DMS79 (cell line): ENCODE measurements at regions not wholly inside any gene's neighbourhood (a gene's known extent, or its start where the extent isn't known, plus 50 kb on each side); places are given as distances from the start of the nearest gene placed in this dataset.

Experiments
- DNase-seq: peaks from one replicate; lab custom pipeline; 2025; lab: John Stamatoyannopoulos, UW

DNA sequence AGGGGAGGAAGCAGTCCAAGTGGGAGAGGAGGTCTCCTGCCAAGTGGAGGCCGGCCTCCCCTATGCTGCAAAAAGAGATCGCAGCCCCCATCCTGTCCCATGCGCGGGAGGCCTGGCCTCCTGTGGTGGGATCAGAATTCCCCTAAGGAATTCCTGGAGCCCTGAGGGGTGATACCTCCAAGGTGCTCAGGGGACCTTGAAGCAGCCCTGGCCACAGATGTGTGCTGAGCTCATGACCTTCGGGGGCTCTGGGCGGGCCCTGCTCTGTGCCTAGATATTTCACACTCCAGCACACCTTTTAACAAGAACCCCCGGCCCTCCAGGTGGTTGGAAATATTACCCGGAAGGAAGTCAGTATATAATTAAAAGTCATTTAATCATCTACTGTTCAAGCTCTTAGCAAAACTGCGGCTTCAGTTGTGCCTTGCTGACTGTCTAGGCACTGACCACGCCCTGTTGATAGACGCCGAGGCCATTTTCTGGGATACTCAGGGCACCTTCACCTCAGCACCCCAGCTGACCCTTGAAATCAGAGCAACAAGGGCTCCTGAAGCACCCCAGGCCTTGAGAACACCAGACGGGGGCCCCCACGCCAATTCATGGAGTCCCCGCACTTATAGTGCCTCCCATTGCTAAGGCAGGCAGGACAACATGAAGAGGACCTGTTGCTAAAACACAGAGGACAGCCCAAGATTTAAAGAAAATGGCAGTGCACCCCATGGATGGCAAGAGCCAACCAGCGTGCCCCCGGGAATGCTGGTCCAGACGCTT is 119.1 kb downstream of the NDUFA10 start:
- DNase-seq, result no peak

DNA sequence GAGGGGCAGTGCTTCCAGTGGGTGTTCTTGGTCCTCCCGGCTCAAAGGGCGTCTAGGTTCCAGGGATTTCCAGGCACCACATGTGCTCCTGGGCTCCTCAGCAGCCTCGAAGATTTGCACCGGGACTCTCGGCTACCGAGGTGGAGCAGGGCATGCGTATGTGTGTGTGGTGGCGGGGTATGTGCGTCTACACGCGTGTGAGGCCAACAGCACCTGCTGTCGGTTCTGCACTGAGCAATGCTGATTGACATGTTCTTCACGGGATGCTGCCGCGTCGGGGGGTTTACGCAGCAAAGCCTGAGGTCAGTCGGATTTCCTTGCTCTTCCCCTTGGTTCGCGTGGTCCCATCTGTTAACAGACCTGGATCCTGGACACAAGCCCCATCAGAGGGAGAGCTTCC is 119.8 kb downstream of the NDUFA10 start:
- no peak for DNase-seq

- no peak for DNase-seq
Observed at GRCh38 chr2:239904496-239904895, 120.6 kb downstream of the NDUFA10 start.

DNA sequence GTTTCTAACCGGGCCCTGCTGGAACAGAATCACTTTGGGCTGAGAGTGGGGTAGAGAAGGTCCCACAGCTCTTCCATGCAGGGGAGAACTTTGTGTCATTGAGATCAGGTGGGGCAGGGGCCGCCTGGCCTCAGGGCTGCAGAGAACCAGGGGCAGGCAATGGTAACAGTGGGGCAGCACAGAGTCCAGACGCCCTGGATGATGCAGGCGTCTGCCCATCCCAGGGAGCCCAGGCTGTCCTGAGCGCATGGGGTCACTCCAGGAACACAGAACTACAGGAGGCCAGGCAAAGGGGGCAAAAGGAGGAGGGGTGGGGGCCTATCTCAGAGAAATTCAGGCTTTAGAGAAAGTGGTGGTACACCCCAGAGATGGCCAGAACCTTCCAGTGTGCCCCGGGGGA is 121.3 kb downstream of the NDUFA10 start:
- no peak for DNase-seq

DNA sequence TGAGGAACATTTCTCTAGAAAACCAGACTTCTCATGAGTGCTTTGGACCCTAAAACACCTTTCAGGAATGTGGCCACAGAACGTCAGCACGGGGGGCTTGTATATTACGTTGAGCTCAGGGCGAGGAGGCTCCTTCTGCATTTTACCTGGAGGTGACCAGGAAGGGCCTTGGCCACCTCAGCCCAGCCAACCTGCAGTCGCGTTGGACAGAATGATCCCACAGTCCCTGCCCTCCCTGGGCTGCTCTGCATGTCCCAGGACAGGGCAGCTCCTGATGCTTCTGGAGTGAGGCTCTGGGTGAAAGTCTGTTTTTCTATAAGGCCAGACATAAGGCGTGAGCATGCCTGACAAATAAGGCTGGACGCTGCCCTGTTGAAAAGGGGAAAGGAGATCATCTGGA is 121.9 kb downstream of the NDUFA10 start:
- no peak for DNase-seq

- no peak for DNase-seq
Observed at GRCh38 chr2:239902749-239903201, 122.4 kb downstream of the NDUFA10 start.

DNA sequence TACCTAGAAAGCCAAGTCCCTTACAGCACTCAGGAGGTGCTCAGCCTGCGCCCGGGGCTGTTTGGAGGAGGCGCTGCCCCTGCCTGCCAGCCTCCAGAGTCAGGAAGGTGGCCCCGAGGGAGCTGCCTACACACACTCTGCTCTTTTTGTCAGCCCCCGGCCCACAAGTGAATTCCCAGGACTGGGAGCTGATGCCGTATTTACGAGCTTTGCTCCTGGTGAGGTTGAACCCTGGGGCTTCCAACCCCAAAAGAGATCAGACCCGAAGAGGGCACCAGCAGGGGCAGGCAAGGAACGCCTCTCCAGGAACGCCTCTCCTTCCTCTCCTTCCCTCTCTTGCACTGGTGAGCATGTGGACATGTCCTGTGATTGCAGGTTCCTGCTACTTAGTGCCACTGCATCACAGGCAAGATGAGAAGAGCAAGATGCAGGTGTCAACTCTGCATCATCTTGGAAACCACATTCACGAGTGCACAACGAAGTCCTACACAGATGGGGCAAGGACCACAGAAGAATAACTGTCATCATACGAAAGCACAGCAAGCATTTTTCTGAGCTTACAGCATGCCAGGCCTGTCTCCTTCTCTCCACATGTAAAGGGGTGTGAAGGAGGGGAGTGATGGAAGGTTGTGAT is 126.7 kb downstream of the NDUFA10 start:
- no peak for DNase-seq

- no peak for DNase-seq
Observed at GRCh38 chr2:239897596-239898235, 127.4 kb downstream of the NDUFA10 start.

DNA sequence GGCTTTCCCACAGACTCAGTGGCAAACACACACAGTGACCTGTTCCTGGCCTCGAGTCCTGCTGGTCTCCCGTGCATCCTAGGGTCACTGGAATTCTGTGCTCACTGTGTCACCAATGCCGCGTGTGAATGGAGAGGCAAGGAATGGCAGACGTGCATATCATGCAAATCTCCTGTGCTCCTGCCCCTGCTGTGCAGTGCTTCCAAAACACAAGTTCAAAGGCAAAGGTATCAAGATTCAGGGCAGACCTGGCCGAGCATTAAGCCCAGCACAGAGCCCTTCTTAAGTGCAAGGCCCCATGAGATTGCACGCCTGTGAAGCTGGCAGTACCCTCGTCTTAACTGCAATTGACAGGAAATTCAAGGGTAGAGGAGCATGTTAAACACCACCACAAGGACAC is 129.1 kb downstream of the NDUFA10 start:
- DNase-seq, result no peak

GRCh38 chr2:239895669-239896068 is 129.5 kb downstream of the NDUFA10 start:
- DNase-seq, result no peak

GRCh38 chr2:239895116-239895515 is 130.0 kb downstream of the NDUFA10 start:
- DNase-seq, result no peak

GRCh38 chr2:239894276-239894675 is 130.9 kb downstream of the NDUFA10 start:
- no peak for DNase-seq

DNA sequence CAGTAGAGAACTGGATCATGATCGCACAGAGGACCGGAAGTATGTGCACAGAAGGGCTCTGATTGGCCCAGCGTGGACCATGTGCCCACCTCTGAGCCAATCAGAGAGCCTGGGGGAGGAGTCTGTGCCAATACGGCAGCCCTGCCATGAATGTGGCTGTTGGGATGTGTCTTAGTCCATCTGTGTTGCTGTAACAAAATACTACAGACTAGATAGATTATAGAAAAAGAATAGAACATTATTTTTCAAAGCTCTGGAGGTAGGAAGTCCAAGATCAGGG is 132.0 kb downstream of the NDUFA10 start:
- no peak for DNase-seq

GRCh38 chr2:239892441-239893235 is 132.5 kb downstream of the NDUFA10 start:
- DNase-seq, result no peak

GRCh38 chr2:239891698-239892097 is 133.4 kb downstream of the NDUFA10 start:
- no peak for DNase-seq

DNA sequence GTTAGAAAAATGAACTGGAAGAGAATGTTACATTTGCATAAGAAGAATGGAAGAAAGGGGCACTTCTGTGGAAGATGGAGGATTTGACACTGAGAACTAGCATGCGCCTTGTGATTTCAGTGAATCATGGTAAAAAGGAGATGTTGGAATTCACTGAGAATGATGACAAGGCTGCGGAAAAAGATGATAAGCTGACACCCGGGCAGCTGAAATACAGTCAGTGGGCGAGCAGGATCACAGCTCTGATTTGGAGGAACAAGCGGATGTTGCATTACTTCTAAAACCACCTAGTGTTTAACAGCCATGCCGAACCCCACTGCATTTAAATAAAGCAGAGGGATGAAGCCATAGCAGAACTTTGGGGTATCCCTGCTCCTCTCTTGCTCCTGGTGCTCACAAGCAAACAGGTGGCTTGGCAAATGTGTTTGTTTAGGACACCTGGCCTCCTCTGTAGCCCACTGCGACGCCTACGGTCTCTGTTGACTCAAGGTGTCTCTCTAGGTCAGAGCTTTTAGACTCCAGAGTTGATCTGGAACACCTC is 134.9 kb downstream of the NDUFA10 start:
- no peak for DNase-seq

DNA sequence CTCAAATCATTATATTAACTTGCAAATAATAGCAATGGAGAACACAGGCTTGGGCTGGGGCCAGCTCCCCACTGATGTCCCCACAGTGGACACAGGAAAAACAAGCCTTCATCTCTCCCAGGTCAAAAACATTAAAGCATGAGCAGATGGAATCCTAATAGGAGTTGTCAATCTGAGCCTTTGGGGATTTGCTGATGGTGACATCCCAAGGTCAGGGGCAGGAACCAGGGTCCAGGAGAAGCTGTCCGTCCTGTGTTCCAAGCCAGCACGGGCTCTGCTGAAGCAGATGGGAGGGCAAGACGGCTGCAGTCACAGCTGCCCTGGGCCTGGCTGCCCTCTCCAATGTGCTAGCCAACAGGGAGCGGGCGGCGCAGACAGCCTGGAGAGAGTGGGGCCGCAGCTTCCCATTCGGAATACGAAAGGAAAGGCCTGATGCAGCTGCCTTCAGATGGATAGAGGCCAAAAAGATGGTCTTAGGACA is 135.5 kb downstream of the NDUFA10 start:
- DNase-seq, result no peak

GRCh38 chr2:239887604-239888003 is 137.5 kb downstream of the NDUFA10 start:
- no peak for DNase-seq

DNA sequence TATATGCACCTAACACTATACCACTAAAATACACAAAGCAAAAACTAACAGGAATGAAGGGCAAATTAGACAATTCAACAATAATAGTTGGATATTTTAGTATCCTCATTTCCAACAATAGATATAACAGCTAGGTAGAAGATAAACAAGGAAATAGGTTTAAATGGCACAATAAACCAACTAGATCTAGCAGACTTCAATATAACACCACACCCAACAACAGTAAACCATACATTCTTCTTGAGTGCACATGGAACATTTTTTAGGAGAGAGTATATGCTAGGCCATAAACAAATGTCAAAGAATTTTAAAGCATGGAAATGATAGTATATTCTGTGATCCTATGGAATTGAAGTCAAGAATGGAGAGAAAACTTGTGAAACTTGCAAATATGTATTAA is 138.4 kb downstream of the NDUFA10 start:
- no peak for DNase-seq

GRCh38 chr2:239884875-239885274 is 140.3 kb downstream of the NDUFA10 start:
- DNase-seq, result no peak

DNA sequence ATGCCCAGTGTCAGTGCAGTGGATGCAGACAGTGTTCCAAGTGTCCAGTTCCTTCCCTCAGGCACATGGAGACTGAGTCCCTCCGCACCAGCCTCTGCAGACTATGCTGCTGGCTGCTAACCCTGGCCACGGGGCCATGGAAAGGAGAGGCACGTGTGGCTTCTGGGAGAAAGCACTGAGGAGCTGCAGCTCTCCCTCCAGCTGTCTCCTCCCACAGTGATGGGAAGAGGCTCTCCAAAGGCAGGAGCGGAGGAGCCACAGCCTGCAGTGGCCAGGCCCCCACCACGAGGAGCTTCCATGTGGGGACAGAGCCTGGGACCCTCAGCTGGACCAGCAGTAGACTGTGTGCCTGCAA is 141.1 kb downstream of the NDUFA10 start:
- no peak for DNase-seq

GRCh38 chr2:239883326-239884050 is 141.7 kb downstream of the NDUFA10 start:
- DNase-seq, result no peak
